MV-4-11 (cell line): ENCODE measurements at regions not wholly inside any gene's neighbourhood (a gene's known extent, or its start where the extent isn't known, plus 50 kb on each side); places are given as distances from the start of the nearest gene placed in this dataset.

Experiments used
- DNase-seq: peaks from one replicate; lab custom pipeline; 2025; lab: John Stamatoyannopoulos, UW

DNA sequence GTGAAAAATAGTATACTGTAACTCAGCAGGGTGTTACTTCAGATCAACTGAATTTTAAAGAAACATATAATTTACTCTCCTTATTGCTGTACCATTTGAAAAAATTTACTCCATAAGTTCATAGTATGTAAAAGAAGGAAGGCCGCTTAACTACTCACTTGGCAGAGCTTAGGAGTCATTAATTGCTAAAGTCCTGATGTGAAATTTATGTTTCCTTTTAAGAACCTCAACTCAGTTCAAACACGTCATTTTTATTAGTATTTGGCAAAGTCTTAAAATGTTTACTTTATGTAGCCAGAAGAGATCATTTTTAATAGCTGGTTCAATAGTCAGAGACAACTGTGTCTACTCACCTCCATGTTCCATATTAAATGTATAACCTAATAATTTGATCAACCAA is 268.6 kb downstream of the CDH10 start:
- no peak for DNase-seq

DNA sequence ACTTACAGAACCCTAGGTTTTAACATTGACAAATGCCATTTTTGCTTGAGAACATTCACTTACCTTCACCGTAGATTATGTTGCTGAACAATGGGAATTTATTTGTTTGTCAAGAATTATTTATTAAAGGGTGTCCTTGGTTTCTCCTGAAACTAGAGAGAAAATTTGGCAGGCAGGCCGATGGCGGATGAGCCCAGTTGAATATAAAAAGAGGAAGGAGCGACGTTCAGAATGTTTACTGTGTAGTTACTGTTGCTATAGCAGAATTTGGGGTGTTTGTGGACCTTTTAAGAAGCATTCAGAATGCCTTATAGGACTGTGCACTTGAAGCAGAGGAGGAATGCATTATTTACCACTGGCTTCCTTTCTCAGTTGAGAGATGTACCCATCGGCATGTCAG is 268.2 kb downstream of the CDH10 start:
- DNase-seq, result no peak

DNA sequence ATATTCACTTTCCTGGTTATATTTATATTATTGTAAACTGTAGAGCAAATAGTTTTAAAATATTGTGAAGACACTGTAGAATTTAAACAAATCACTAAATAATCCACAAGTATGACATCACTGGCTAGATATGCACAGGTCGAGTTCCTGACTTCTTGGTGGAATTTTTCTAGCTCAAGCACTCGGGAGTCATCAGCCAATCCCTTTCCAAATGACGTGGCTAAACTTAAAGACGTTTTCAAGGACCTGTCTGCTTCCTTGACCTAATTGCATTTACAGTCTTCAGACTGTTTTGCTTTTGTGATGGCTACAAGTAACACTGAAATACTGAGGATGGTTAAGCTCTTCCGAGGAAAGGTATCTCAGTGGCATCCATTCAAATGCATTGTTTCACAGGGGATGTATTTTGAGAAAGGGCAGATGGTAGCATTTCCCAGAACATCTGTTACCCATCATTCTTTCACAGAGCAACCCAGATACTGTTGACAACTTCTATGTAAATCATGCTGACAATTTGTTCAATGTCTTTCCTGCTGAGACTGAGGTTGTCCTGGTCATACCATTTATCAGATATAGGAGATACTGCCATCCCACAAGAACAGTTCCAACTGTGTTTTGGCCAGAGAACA is 262.8 kb downstream of the CDH10 start:
- no peak for DNase-seq

DNA sequence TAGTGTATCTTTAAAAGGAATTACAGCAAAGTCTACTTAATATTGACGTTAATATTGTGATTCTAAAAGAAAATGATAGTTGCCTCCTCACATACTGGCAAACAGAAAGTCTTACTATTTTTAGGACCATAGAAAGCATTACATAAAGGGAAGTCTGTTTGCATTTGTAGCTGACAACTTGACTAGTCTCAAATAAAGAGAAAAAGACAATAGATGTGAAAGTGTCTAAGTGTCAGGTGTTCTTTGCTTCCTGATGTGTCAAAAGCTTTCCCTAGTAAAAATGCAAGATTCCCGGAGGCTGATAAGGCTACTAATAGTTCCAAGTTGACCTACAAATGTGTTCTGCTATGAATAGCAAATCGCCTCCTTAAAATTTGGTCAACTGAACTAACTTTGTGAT is 259.7 kb downstream of the CDH10 start:
- DNase-seq, result no peak

DNA sequence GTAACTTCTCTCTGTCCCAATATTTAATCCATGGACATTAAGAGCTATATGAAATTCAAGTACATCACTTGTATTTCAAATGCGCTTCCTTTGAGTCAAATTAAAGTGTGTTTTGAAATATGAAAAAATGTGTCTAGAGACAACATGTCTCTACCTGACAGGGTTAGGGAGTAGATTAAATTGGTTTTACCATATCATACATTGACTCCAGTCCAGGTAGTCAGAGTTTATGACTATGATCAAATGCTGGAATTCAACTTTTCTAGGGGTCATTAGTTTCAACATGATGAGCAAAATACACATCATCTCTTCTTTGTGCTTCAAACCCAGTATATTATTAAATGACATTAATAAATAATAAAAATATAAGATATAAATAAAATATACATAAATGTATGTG is 259.2 kb downstream of the CDH10 start:
- DNase-seq, result no peak

DNA sequence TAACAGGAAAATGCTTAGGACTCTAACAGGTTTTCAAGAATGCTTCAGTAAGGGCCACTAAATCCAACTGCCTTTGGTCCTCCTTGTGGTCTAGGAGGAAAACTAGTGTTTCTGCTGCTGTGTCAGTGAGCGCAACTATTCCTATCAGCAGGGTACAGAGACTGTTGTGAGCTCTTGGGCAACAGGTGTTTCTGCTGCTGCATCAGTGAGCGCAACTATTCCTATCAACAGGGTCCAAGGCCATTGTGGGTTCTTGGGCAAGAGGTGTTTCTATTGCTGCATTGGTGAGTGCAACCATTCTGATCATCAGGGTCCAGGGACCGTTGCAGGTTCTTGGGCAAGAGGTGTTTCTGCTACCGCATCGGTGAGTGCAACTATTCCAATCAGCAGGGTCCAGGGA is 256.3 kb downstream of the CDH10 start:
- no peak for DNase-seq

DNA sequence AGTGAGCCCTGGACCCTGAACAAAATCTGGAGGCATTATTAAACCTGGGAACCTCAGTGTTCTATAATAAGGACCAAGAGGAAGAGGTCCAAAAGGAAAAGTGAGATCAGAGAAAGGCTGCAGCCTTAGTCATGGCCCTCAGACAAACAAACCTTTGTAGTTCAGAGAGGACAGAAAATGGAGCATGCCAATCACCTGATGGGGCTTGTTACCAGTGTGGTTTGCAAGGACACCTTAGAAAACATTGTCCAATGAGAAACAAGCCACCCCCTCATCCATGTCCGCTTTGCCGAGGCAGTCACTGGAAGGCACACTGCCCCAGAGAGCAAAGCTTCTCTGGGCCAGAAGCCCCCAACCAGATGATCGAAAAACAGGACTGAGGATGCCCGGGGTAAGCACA is 254.8 kb downstream of the CDH10 start:
- DNase-seq, result no peak

DNA sequence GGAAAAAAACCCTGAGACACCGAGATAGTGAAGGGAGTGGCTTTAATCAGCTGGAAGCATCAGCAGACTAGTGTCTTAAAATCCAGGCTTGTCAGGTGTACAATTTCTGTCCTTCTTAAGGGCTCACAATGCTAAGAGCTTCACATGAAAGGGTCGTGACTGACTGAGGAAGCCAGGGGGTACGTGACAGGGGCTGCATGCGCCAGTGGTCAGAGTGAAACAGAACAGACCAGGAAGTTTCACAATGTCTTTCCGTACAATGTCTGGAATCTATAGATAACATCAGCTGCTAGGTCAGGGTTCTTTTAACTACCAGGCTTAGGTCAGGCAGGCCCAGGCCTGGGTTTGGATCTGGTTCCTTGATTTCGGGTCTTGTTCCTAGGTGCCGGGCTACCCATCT is 253.0 kb downstream of the CDH10 start:
- DNase-seq, result peak; percentile 30

DNA sequence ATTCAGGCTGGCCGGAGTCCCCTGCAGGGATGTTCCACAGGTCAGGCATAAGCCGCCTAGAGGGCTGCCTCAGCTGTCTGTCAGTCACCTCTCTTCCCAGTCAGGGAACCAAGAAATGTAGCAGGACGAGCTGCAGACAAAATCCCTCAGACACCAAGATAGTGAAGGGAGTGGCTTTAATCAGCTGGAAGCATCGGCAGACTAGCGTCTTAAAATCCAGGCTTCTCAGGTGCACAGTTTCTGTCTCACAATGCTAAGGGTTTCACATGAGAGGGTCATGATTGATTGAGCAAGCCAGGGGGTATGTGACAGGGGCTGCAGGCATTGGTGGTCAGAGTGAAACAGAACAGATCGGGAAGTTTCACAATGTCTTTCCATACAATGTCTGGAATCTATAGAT is 247.2 kb downstream of the CDH10 start:
- no peak for DNase-seq

DNA sequence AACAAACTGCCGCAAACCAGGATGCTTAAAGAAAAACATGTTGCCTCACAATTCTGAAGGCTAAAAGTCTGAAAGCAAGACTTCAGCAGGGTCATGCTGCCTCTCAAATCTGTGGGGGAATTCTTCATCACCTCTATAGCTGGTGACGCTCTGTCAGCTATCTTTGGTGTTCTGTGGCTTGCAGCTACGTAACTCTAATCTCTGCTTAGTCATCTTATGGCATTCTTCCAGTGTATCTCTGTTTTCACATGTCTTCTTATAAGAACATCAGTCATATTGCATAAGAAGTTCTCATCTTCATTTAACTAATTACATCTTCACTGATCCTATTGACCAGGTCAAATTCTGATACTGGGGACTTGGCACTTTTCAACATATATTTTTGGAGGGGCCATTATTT is 243.0 kb downstream of the CDH10 start:
- peak; percentile 66 for DNase-seq

DNA sequence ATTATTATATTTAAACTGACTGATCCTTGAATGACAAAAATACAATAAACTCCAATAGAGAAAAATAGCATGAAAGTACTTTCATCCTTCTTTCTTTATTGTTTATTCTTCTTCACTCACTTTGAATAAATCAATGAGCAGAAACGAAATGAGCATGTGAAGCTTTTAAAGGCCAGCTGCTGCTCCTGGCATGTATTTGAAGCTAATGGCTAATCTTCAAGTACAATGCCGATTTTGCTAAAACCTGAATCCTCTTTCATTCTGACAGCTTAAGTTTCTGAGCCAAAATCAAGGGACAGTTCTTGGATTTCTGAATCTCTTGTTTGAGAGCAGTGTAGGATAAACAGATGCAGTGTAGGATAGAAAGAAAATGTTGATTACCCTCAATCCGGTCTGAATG is 237.3 kb downstream of the CDH10 start:
- no peak for DNase-seq

DNA sequence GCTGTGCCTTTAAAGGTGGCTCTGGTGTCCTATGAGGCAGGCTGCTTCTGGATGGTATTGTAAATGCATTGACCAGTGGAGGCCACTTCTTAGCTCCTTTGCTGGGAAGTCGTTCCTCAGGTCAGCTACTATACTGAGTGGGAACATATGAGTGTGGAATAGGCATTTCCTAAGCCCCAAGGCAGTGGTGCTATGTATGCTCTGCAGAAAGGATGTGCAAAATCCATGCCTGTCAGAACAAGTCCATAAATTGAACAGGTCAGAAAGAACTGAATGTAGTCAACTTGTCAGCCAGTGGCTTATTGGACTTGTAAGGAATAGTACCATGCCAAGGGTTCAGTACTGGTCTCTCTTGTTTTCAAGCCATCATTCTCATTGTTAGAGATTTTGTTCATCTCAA is 216.4 kb downstream of the CDH10 start:
- no peak for DNase-seq

DNA sequence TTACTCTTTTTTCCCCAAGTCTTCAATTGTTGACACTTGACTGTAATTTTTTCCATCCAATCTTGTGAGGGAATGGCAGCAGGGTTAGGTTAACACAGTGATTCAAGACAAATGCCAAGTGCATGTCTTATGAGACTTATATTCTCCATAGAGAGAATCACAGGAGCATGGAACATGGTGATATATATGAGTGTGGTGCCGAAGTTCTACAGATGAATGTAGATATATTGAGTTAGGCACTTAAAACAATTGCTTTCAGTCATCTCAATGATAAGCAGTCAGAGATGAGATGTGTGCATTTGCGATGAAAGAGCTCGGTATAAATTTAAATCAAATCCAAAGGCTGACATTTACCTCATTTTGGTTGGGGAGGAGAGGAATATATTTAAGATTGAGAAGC is 211.2 kb downstream of the CDH10 start:
- no peak for DNase-seq
